GM23338 (cell line): ENCODE measurements at regions not wholly inside any gene's neighbourhood (a gene's known extent, or its start where the extent isn't known, plus 50 kb on each side); places are given as distances from the start of the nearest gene placed in this dataset.

Source experiments
- ATAC-seq: fragments of 200-7000 bp; cut with Tn5 transposase; 3 replicates; pipeline ENCODE4 v1.9.1; 2020
- DNase-seq: peaks from one replicate; pipeline ENCODE4 v3.0.0-alpha.2; 2015; ENCODE audit warnings: low spot score
- H2AFZ ChIP-seq: fragments of 200-600 bp; sonication (generic); 2 replicates; pipeline ENCODE4 v1.8.0; 2016; ENCODE audit warnings: antibody characterized with exemption, mild to moderate bottlenecking, moderate library complexity
- H3F3A ChIP-seq: fragments of 200-600 bp; sonication (generic); replicated peaks from 2 replicates; pipeline ENCODE4 v1.8.0; 2017; ENCODE audit warnings: antibody characterized with exemption, mixed run types, low read depth
- H3K27ac ChIP-seq: fragments of 200-600 bp; sonication (generic); 2 replicates; pipeline ENCODE4 v1.6.1; 2016; ENCODE audit warnings: low read depth
- H3K27me3 ChIP-seq: fragments of 200-600 bp; sonication (generic); 2 replicates; pipeline ENCODE4 v1.8.0; 2016; ENCODE audit warnings: mild to moderate bottlenecking, mixed run types, moderate library complexity; ENCODE audit not compliant: insufficient read depth
- H3K36me3 ChIP-seq: fragments of 200-600 bp; sonication (generic); 2 replicates; pipeline ENCODE4 v1.8.0; 2016; ENCODE audit warnings: mild to moderate bottlenecking; ENCODE audit not compliant: insufficient read depth
- H3K4me1 ChIP-seq: fragments of 200-600 bp; sonication (generic); 2 replicates; pipeline ENCODE4 v1.8.0; 2016; ENCODE audit warnings: mild to moderate bottlenecking, moderate library complexity; ENCODE audit not compliant: insufficient read depth
- H3K4me2 ChIP-seq: fragments of 200-600 bp; sonication (generic); 2 replicates; pipeline ENCODE4 v1.7.1; 2017; ENCODE audit warnings: mixed run types
- H3K4me3 ChIP-seq: fragments of 200-600 bp; sonication (generic); 2 replicates; pipeline ENCODE4 v1.6.1; 2016; ENCODE audit warnings: mixed run types
- H3K79me2 ChIP-seq: fragments of 200-600 bp; sonication (generic); replicated peaks from 2 replicates; pipeline ENCODE4 v1.8.0; 2017; ENCODE audit warnings: mild to moderate bottlenecking; ENCODE audit not compliant: insufficient read depth
- H3K9me2 ChIP-seq: fragments of 200-600 bp; sonication (generic); 2 replicates; pipeline ENCODE4 v1.8.0; 2017; ENCODE audit not compliant: insufficient read depth
- H4K20me1 ChIP-seq: fragments of 200-600 bp; sonication (generic); replicated peaks from 2 replicates; pipeline ENCODE4 v1.8.0; 2017; ENCODE audit warnings: mild to moderate bottlenecking; ENCODE audit not compliant: insufficient read depth
- H3K27ac Mint-ChIP-seq: 2 replicates; pipeline ENCODE4 v1.8.0; 2020; ENCODE audit warnings: inconsistent platforms, mild to moderate bottlenecking, moderate library complexity, mixed read lengths
- H3K27me3 Mint-ChIP-seq: 3 replicates; pipeline ENCODE4 v1.8.0; 2022; ENCODE audit warnings: low read depth, mild to moderate bottlenecking, moderate library complexity, mixed read lengths, inconsistent platforms; ENCODE audit not compliant: insufficient read depth, poor library complexity
- H3K36me3 Mint-ChIP-seq: 3 replicates; pipeline ENCODE4 v1.8.0; 2021; ENCODE audit warnings: low read depth, mild to moderate bottlenecking, inconsistent platforms, moderate library complexity, mixed read lengths
- H3K4me1 Mint-ChIP-seq: 3 replicates; pipeline ENCODE4 v1.8.0; 2020; ENCODE audit warnings: mild to moderate bottlenecking, inconsistent platforms, mixed read lengths
- H3K4me3 Mint-ChIP-seq: 3 replicates; pipeline ENCODE4 v1.8.0; 2021; ENCODE audit warnings: moderate library complexity, mild to moderate bottlenecking, inconsistent platforms, mixed read lengths
- H3K9me3 Mint-ChIP-seq: 3 replicates; pipeline ENCODE4 v1.8.0; 2020; ENCODE audit warnings: moderate library complexity, mild to moderate bottlenecking, inconsistent platforms, mixed read lengths
- CREB1 ChIP-seq: fragments of 250-450 bp; sonication (Bioruptor Pico); IDR thresholded peaks from 2 replicates; pipeline ENCODE4 v1.5.0; 2020; ENCODE audit warnings: low read depth, mild to moderate bottlenecking, moderate library complexity
- CTCF ChIP-seq, 2 experiments: fragments of 200-600 bp in 1 of 2; sonication (generic) in 1 of 2; conservative IDR thresholded peaks; 2 replicates each; pipeline versions ENCODE4 v1.5.1 to v1.6.1; 2016 to 2017; ENCODE audit warnings: antibody characterized with exemption in 2 of 2, low read depth in 2 of 2, mild to moderate bottlenecking in 2 of 2, moderate library complexity in 1 of 2
- ETS1 ChIP-seq: IDR thresholded peaks from 2 replicates; pipeline ENCODE4 v1.6.1; 2016; ENCODE audit warnings: antibody characterized with exemption
- EZH2 ChIP-seq: fragments of 200-600 bp; sonication (generic); IDR thresholded peaks from one replicate; pipeline ENCODE4 v1.8.0; 2017; ENCODE audit warnings: antibody characterized with exemption, mild to moderate bottlenecking, low read depth; ENCODE audit not compliant: unreplicated experiment
- EZH2phosphoT487 ChIP-seq: fragments of 200-600 bp; sonication (generic); IDR thresholded peaks from one replicate; pipeline ENCODE4 v1.8.1; 2018; ENCODE audit warnings: antibody characterized with exemption; ENCODE audit not compliant: unreplicated experiment
- JUNB ChIP-seq: IDR thresholded peaks from one replicate; pipeline ENCODE4 v1.6.1; 2016; ENCODE audit warnings: antibody characterized with exemption; ENCODE audit not compliant: unreplicated experiment
- NANOG ChIP-seq: IDR thresholded peaks from 2 replicates; pipeline ENCODE4 v1.6.1; 2016; ENCODE audit warnings: antibody characterized with exemption, borderline replicate concordance
- POLR2AphosphoS5 ChIP-seq: IDR thresholded peaks from 2 replicates; pipeline ENCODE4 v1.6.1; 2016; ENCODE audit warnings: antibody characterized with exemption, low read depth
- REST ChIP-seq: IDR thresholded peaks from one replicate; pipeline ENCODE4 v1.6.1; 2018; ENCODE audit warnings: antibody characterized with exemption; ENCODE audit not compliant: unreplicated experiment
- STAT1 ChIP-seq: IDR thresholded peaks from one replicate; pipeline ENCODE4 v1.6.1; 2016; ENCODE audit warnings: antibody characterized with exemption; ENCODE audit not compliant: unreplicated experiment
- ZNF114 ChIP-seq: fragments of 250-450 bp; sonication (Bioruptor Pico); IDR thresholded peaks from 2 replicates; pipeline ENCODE4 v1.5.0; 2020; ENCODE audit warnings: mild to moderate bottlenecking, moderate library complexity
- ZNF331 ChIP-seq: fragments of 250-450 bp; sonication (Bioruptor Pico); IDR thresholded peaks from 2 replicates; pipeline ENCODE4 v1.5.0; 2020; ENCODE audit warnings: low read depth, mild to moderate bottlenecking, moderate library complexity
- ZNF462 ChIP-seq: fragments of 250-450 bp; sonication (Bioruptor Pico); IDR thresholded peaks from 2 replicates; pipeline ENCODE4 v1.5.0; 2020; ENCODE audit warnings: mild to moderate bottlenecking, moderate library complexity

GRCh38 chr1:96557336-96557735, 164.2 kb upstream of the PTBP2 start:
- peaks cover 11% of the 10 kb centered on the region for H3K27me3 Mint-ChIP-seq
- Histone ChIP-seq H3K4me2 (no peak overlapping the region), H2AFZ (no peak overlapping the region), H3K4me3 (no peak overlapping the region), H3K9me2 (no peaks in the 10 kb centered on the region), H3K36me3 (no peaks in the 10 kb centered on the region), H4K20me1 (no peaks in the 10 kb centered on the region), H3K27ac (no peak overlapping the region), H3K27me3 (no peaks in the 10 kb centered on the region), H3K4me1 (peaks cover 37% of the 10 kb centered on the region), H3K79me2 (no peaks in the 10 kb centered on the region), H3F3A (no peaks in the 10 kb centered on the region)
- no peak for ATAC-seq
- no peak for DNase-seq
- no peak overlapping the region for H3K4me3 Mint-ChIP-seq
- peaks cover 20% of the 10 kb centered on the region for H3K9me3 Mint-ChIP-seq
- peaks cover 40% of the 10 kb centered on the region for H3K4me1 Mint-ChIP-seq
- peaks cover 18% of the 10 kb centered on the region for H3K36me3 Mint-ChIP-seq
- TF ChIP-seq REST = no peak
- no peak for TF ChIP-seq ZNF462 (CRISPR knock-in tag)
- TF ChIP-seq NANOG = no peak
- no peak for TF ChIP-seq JUNB
- no peak for TF ChIP-seq ZNF114 (CRISPR knock-in tag)
- TF ChIP-seq EZH2 = no peak
- TF ChIP-seq EZH2phosphoT487 = no peak
- no peak for TF ChIP-seq CREB1 (CRISPR knock-in tag)
- no peak for TF ChIP-seq POLR2AphosphoS5
- no peak for TF ChIP-seq ETS1
- no peak for TF ChIP-seq CTCF (conservative IDR thresholded peaks at IDR 0.05; ENCODE audit: low read depth in 2 of 2)
- no peak for TF ChIP-seq STAT1
- TF ChIP-seq ZNF331 (CRISPR knock-in tag) = no peak
- no peak overlapping the region for H3K27ac Mint-ChIP-seq
